ENCODE measurements at regions not wholly inside any gene's neighbourhood (a gene's known extent, or its start where the extent isn't known, plus 50 kb on each side); places are given as distances from the start of the nearest gene placed in this dataset.
"Not testable (repeated sequence)": the region's sequence is repeated elsewhere in the genome, so short reads cannot be mapped to it uniquely, and the experiment has no call there.

- Histone ChIP-seq H3K4me1 (ENCODE audit: control insufficient read depth in 1 of 2, insufficient read depth in 2 of 2, low read depth in 1 of 2, low read length in 1 of 2) (peaks cover 0 to 14% of the 10 kb centered on the region in 2 experiments; a peak in 2 of 4 replicates), H3F3A (replicated peaks; ENCODE audit: insufficient read depth) (peaks cover 31% of the 10 kb centered on the region)
- H3K27ac ChIP-seq (ENCODE audit: low read depth in 2 of 2, low read length in 1 of 2); H4K20me1 ChIP-seq (ENCODE audit: insufficient read depth); H3K36me3 ChIP-seq (replicated peaks in 1 of 2; ENCODE audit: control insufficient read depth in 1 of 2, insufficient read depth in 2 of 2, low read length in 1 of 2); DNase-seq; H3K9ac ChIP-seq; H3K27me3 ChIP-seq (ENCODE audit: insufficient read depth); H3K4me2 ChIP-seq; H3K9me2 ChIP-seq; H3K4me3 ChIP-seq (ENCODE audit: low read depth in 2 of 2, low read length in 1 of 2); H3K79me2 ChIP-seq (ENCODE audit: insufficient read depth); H2AFZ ChIP-seq (ENCODE audit: low read depth); POLR2A ChIA-PET; CTCF ChIA-PET; H3K9me3 ChIP-seq: not testable (repeated sequence)
- 100% methylated on average over 3 of the region's 3 CpGs for WGBS (ENCODE audit: low lambda C conversion rate)
These were observed 93.7 kb upstream of the BASP1 start for GRCh38 chr5:17123773-17124172.

- Histone ChIP-seq H3K4me1 (ENCODE audit: control insufficient read depth in 1 of 2, insufficient read depth in 2 of 2, low read depth in 1 of 2, low read length in 1 of 2) (peaks cover 0 to 26% of the 10 kb centered on the region in 2 experiments; a peak in 2 of 4 replicates), H3K9me3 (no peaks in the 10 kb centered on the region), H3K27ac (ENCODE audit: low read depth in 2 of 2, low read length in 1 of 2) (peak overlapping the region in 1 of 2 experiments; percentile 92; a peak in 2 of 4 replicates), H3F3A (replicated peaks; ENCODE audit: insufficient read depth) (peaks cover 26% of the 10 kb centered on the region), H3K36me3 (replicated peaks in 1 of 2; ENCODE audit: control insufficient read depth in 1 of 2, insufficient read depth in 2 of 2, low read length in 1 of 2) (no peaks in the 10 kb centered on the region), H2AFZ (ENCODE audit: low read depth) (no peak overlapping the region), H3K4me3 (ENCODE audit: low read depth in 2 of 2, low read length in 1 of 2) (no peak overlapping the region), H3K9ac (peak overlapping the region; percentile 38; the same call in 1 of the 2 replicates), H3K79me2 (ENCODE audit: insufficient read depth) (no peaks in the 10 kb centered on the region; the same call in 1 of the 2 replicates), H3K9me2 (no peaks in the 10 kb centered on the region), H3K27me3 (ENCODE audit: insufficient read depth) (no peaks in the 10 kb centered on the region), H4K20me1 (ENCODE audit: insufficient read depth) (no peaks in the 10 kb centered on the region), H3K4me2 (peak overlapping the region; percentile 43; the same call in 1 of the 2 replicates)
- TF ChIP-seq TEAD4 (IDR thresholded peaks at IDR 0.05; ENCODE audit: borderline replicate concordance, insufficient read depth) (peak; percentile 55; the same call in 1 of the 2 replicates), TCF12 (IDR thresholded peaks at IDR 0.05) (peak; percentile 77), MXI1 (IDR thresholded peaks at IDR 0.05; ENCODE audit: low read depth, low read length) (no peak), EP300 (IDR thresholded peaks at IDR 0.05; ENCODE audit: borderline replicate concordance in 1 of 2, low read depth in 1 of 2, low read length in 1 of 2) (peak in 1 of 2 experiments; percentile 60; a peak in 1 of 4 replicates), POLR2AphosphoS5 (IDR thresholded peaks at IDR 0.05; ENCODE audit: low read depth, low read length) (no peak), RCOR1 (IDR thresholded peaks at IDR 0.05; ENCODE audit: low read length) (no peak), ZBTB33 (IDR thresholded peaks at IDR 0.05; ENCODE audit: borderline replicate concordance, low read depth) (no peak), RAD21 (IDR thresholded peaks at IDR 0.05; ENCODE audit: low read length) (no peak), NFIC (IDR thresholded peaks at IDR 0.05; ENCODE audit: borderline replicate concordance) (0 out of 2 replicates have a peak, but pooled peaks have one; percentile 10), RXRA (IDR thresholded peaks at IDR 0.05; ENCODE audit: borderline replicate concordance, low read depth) (peak; percentile 47; the same call in 1 of the 2 replicates), GATA2 (CRISPR knock-in tag; IDR thresholded peaks at IDR 0.05) (no peak), JUND (IDR thresholded peaks at IDR 0.05) (peak; percentile 93), MEF2A (IDR thresholded peaks at IDR 0.05; ENCODE audit: borderline replicate concordance, low read depth) (peak; percentile 58), PBX3 (IDR thresholded peaks at IDR 0.05) (peak; percentile 31; the same call in 1 of the 2 replicates), FOSL2 (IDR thresholded peaks at IDR 0.05; ENCODE audit: borderline replicate concordance, low read depth) (peak; percentile 94)
- no peak for DNase-seq
- ChIA-PET POLR2A (no interaction called here), CTCF (interaction anchor here (1.4 kb wide), 1 partner anchor 61 kb away, joined by 3 read pairs; no protein-coding TSS in a partner anchor)
- 28% methylated on average over 8 of the region's 8 CpGs for WGBS (ENCODE audit: low lambda C conversion rate)
These were observed 89.6 kb upstream of the BASP1 start for GRCh38 chr5:17127743-17128231.

All from SK-N-SH (cell line).